Stomach (tissue), 4 donors: ENCODE measurements at regions not wholly inside any gene's neighbourhood (a gene's known extent, or its start where the extent isn't known, plus 50 kb on each side); places are given as distances from the start of the nearest gene placed in this dataset.

Experiments
- CTCF ChIP-seq, 7 experiments: fragments of 450-650 bp in 4 of 7; fragments of 200-600 bp in 3 of 7; sonication (generic) in 3 of 7; IDR thresholded peaks; one replicate each; pipeline ENCODE4 v1.5.1; 2016 to 2019; ENCODE audit warnings: antibody characterized with exemption in 7 of 7, control low read depth in 2 of 7, mild to moderate bottlenecking in 1 of 7
- EP300 ChIP-seq: sonication (generic); formaldehyde crosslinking; IDR thresholded peaks from one replicate; pipeline ENCODE4 v1.6.1; 2017; ENCODE audit warnings: antibody characterized with exemption

- TF ChIP-seq CTCF (IDR thresholded peaks at IDR 0.05) (no peak), EP300 (no peak)
Measured at GRCh38 chr5:166722939-166723338, 1568.5 kb upstream of the WWC1 start.
